WERI-Rb-1 (cell line): ENCODE measurements at regions not wholly inside any gene's neighbourhood (a gene's known extent, or its start where the extent isn't known, plus 50 kb on each side); places are given as distances from the start of the nearest gene placed in this dataset.

Experiments
- DNase-seq: peaks from one replicate; pipeline ENCODE4 v3.0.0-alpha.2; 2020
- H3K27ac ChIP-seq: fragments of 250-450 bp; sonication (Bioruptor Pico); 2 replicates; pipeline ENCODE4 v1.5.1; 2020; ENCODE audit warnings: mild to moderate bottlenecking, moderate library complexity
- H3K27me3 ChIP-seq: fragments of 250-450 bp; sonication (Bioruptor Pico); 2 replicates; pipeline ENCODE4 v1.5.1; 2021; ENCODE audit warnings: mild to moderate bottlenecking, low read depth, moderate library complexity; ENCODE audit not compliant: insufficient read depth, severe bottlenecking
- H3K36me3 ChIP-seq: fragments of 250-450 bp; sonication (Bioruptor Pico); 2 replicates; pipeline ENCODE4 v1.5.1; 2020; ENCODE audit warnings: mild to moderate bottlenecking, moderate library complexity
- H3K4me3 ChIP-seq: 2 replicates; pipeline ENCODE4 v1.5.1; 2011; ENCODE audit warnings: low read depth, mild to moderate bottlenecking, control low read depth, low read length
- H3K9me3 ChIP-seq: fragments of 250-450 bp; sonication (Bioruptor Pico); 2 replicates; pipeline ENCODE4 v1.5.1; 2021; ENCODE audit warnings: mild to moderate bottlenecking, moderate library complexity; ENCODE audit not compliant: severe bottlenecking
- TF ChIP-seq, protein P1 (sequence below): IDR thresholded peaks from 2 replicates; pipeline ENCODE4 v1.5.1; 2011; ENCODE audit warnings: low read depth, mild to moderate bottlenecking, control low read depth, inconsistent platforms, low read length

DNA sequence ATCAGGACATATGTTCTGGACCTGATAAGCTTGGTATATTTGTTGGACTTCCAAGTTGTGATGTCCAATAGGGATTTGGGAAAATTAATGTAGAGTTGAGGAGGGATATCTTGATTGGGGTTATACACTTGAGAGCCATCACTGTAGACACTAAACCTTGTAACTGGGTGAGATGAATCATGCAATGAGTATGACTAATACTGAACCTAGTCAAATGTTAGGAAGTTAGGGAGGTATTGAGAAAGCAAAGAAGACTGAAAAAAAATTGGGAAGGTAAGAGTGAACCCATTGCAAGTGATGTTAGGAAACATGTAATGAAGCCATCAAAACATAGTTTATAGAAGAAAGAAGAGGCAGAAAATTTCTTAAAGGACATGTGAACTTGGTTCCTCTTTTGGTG is 668.4 kb upstream of the CDH9 start:
- Histone ChIP-seq H3K27ac (no peak overlapping the region), H3K4me3 (no peak overlapping the region), H3K36me3 (no peaks in the 10 kb centered on the region), H3K9me3 (no peaks in the 10 kb centered on the region), H3K27me3 (no peaks in the 10 kb centered on the region)
- TF ChIP-seq, protein P1, sequence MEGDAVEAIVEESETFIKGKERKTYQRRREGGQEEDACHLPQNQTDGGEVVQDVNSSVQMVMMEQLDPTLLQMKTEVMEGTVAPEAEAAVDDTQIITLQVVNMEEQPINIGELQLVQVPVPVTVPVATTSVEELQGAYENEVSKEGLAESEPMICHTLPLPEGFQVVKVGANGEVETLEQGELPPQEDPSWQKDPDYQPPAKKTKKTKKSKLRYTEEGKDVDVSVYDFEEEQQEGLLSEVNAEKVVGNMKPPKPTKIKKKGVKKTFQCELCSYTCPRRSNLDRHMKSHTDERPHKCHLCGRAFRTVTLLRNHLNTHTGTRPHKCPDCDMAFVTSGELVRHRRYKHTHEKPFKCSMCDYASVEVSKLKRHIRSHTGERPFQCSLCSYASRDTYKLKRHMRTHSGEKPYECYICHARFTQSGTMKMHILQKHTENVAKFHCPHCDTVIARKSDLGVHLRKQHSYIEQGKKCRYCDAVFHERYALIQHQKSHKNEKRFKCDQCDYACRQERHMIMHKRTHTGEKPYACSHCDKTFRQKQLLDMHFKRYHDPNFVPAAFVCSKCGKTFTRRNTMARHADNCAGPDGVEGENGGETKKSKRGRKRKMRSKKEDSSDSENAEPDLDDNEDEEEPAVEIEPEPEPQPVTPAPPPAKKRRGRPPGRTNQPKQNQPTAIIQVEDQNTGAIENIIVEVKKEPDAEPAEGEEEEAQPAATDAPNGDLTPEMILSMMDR = no peak
- DNase-seq = no peak

DNA sequence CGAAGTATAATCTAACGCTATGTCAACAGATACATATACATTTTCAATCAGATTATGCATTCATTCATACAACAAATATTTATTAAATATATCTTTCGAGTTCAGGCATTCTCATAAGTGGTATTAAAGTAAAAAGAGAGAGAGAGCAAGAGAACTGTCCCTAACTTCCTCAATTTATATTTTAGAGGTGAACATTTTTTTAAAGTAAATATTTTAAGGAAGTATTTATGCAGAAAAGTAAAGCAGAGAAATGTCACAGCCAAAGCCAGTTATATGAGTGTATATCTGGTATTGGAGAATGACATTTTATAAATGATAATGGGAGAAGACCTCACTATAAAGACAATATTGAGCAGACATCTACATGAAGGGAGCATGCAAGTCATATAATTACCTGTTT is 667.3 kb upstream of the CDH9 start:
- H3K27me3 ChIP-seq = no peaks in the 10 kb centered on the region
- H3K27ac ChIP-seq = no peak overlapping the region
- H3K4me3 ChIP-seq = no peak overlapping the region
- TF ChIP-seq, protein P1 = no peak
- H3K9me3 ChIP-seq = no peaks in the 10 kb centered on the region
- no peak for DNase-seq
- no peaks in the 10 kb centered on the region for H3K36me3 ChIP-seq

DNA sequence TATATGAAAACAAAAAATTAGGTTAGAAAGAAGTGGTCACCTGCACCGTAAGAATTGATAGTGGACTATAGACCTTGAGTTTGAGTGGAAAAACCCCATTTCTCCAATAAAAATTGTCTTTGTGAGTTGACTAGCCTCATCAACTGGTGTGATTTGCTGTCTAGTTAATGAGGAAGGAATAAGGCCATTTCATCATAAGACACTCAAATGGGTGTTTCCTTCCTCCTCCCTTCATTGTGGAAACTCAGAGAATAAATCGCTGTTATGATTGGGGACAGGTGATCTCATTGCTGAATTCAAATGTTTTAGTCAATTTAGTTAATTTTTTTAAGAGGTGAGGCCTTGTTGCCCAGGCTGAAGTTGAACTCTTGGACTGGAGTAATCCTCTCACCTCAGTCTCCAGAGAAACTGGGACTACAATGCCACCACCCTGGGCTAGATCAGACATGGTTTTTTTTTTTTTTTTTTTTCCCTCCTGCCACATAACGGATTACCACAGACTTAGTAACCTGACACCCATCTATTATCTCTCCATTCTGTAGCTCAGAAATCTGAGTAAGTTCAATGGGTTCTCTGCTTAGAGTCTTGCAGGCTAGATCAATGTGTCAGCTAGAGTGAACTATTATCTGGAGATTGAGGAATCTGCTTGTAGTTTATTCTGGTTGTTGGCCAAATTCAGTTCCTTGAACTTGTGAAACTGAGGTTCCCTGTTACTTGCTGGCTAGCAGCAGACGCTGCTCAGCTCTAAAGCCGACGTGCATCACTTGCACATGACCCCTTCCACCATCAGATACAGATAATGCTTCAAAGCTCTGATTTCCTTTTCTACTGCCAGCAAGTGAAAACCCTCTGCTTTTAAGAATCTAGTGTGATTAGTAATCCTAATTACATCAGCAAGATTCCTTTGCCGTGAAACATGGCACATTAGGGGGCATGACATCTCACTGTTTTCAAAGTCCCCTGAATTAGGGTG is 663.8 kb upstream of the CDH9 start:
- peak; percentile 38 for DNase-seq

DNA sequence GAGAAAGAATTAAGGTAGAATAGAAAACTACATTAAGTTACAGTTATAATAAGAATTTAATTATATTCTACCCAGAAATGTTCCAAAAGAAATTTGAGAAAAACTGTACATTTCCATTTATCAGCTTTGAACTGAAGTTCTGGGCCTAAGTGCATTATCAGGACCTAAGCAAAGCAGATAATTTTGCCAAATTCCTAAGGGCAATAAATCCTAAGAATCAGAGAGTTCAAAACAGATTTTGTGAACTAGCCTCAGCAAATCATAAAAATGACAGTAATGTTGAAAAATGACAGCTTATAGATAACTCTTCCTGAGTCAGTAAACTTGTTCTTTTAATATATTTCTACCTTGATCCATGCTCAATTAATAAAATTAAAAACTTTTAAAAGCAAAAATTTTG is 662.1 kb upstream of the CDH9 start:
- H3K4me3 ChIP-seq = no peak overlapping the region
- H3K9me3 ChIP-seq = no peaks in the 10 kb centered on the region
- H3K36me3 ChIP-seq = no peaks in the 10 kb centered on the region
- no peaks in the 10 kb centered on the region for H3K27me3 ChIP-seq
- no peak for DNase-seq
- no peak overlapping the region for H3K27ac ChIP-seq
- TF ChIP-seq, protein P1 = no peak

More for the DNA sequence above, 663.8 kb upstream of the CDH9 start:
- H3K27me3 ChIP-seq = no peaks in the 10 kb centered on the region
- H3K9me3 ChIP-seq = no peaks in the 10 kb centered on the region
- H3K36me3 ChIP-seq = no peaks in the 10 kb centered on the region
- TF ChIP-seq, protein P1 = no peak
- no peak overlapping the region for H3K4me3 ChIP-seq
- no peak overlapping the region for H3K27ac ChIP-seq

DNA sequence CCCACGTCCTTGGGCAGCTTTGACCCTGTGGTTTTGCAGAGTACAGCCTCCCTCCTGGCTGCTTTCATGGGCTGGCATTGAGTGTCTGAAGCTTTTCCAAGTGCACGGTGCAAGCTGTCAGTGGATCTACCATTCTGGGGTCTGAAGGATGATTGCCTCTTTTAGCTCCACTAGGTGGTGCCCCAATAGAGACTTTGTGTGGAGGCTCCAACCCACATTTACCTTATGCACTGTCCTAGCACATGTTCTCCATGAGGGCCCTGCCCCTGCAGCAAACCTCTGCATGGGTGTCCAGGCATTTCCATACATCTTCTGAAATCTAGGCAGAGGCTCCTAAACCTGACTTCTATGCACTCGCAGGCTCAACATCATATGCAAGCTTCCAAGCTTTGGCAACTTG is 644.2 kb upstream of the CDH9 start:
- peak; percentile 48 for DNase-seq
- H3K27ac ChIP-seq = no peak overlapping the region
- H3K27me3 ChIP-seq = no peaks in the 10 kb centered on the region
- H3K9me3 ChIP-seq = no peaks in the 10 kb centered on the region
- H3K4me3 ChIP-seq = no peak overlapping the region
- no peaks in the 10 kb centered on the region for H3K36me3 ChIP-seq
- TF ChIP-seq, protein P1 = peak; percentile 66

DNA sequence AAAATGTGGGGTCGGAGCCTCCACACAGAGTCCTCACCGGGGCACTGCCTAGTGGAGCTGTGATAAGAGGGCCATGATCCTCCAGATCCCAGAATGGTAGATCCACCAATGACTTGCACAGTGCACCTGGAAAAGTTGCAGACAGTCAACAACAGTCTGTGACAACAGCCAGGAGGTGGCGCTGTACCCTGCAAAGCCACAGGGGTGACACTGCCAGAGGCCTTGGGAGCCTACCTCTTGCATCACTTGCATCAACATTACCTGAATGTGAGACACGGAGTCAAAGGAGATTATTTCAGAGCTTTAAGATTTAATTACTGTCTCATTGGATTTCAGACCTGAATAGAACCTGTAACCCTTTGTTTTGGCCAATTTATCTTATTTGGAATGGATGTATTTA is 614.1 kb upstream of the CDH9 start:
- Histone ChIP-seq H3K9me3 (no peaks in the 10 kb centered on the region), H3K36me3 (no peaks in the 10 kb centered on the region), H3K27me3 (no peaks in the 10 kb centered on the region), H3K27ac (no peak overlapping the region), H3K4me3 (no peak overlapping the region)
- peak; percentile 67 for DNase-seq
- TF ChIP-seq, protein P1 = peak; percentile 67
